PC-9 (cell line): ENCODE measurements at regions not wholly inside any gene's neighbourhood (a gene's known extent, or its start where the extent isn't known, plus 50 kb on each side); places are given as distances from the start of the nearest gene placed in this dataset.

Experiments used
- EZH2 ChIP-seq: fragments of 200-600 bp; sonication (generic); IDR thresholded peaks from 2 replicates; pipeline ENCODE4 v1.8.0; 2017; ENCODE audit warnings: antibody characterized with exemption, low read depth
- TF ChIP-seq, protein P1 (sequence below): fragments of 200-600 bp; sonication (generic); conservative IDR thresholded peaks from 2 replicates; pipeline ENCODE4 v1.6.1; 2017; ENCODE audit warnings: mixed run types, antibody characterized with exemption, mild to moderate bottlenecking, moderate library complexity

DNA sequence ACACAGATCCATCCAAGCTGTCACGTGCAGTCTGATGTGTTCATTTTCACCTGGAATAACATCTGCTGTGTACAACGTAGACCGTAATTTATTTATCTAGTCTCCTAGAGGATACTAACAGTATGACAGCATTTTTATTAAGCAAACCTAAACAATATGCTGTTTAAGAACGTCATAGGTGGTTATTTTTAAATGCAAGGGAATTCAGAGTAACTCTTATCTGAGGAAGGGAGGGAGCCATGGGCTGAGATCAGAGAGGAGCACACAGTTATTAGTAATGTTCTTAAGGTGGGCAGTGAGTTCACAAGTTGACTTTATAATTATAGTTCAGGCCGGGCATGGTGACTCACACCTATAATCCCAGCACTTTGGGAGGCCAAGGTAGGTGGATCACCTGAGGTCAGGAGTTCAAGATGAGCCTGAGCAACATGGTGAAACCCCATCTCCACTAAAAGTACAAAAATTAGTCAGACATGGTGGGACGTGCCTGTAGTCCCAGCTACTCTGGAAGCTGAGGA, 193.6 kb downstream of the UACA start:
- TF ChIP-seq, protein P1, sequence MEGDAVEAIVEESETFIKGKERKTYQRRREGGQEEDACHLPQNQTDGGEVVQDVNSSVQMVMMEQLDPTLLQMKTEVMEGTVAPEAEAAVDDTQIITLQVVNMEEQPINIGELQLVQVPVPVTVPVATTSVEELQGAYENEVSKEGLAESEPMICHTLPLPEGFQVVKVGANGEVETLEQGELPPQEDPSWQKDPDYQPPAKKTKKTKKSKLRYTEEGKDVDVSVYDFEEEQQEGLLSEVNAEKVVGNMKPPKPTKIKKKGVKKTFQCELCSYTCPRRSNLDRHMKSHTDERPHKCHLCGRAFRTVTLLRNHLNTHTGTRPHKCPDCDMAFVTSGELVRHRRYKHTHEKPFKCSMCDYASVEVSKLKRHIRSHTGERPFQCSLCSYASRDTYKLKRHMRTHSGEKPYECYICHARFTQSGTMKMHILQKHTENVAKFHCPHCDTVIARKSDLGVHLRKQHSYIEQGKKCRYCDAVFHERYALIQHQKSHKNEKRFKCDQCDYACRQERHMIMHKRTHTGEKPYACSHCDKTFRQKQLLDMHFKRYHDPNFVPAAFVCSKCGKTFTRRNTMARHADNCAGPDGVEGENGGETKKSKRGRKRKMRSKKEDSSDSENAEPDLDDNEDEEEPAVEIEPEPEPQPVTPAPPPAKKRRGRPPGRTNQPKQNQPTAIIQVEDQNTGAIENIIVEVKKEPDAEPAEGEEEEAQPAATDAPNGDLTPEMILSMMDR, result no peak
- TF ChIP-seq EZH2, result no peak
